Common myeloid progenitor, CD34-positive (primary cell): ENCODE measurements at regions not wholly inside any gene's neighbourhood (a gene's known extent, or its start where the extent isn't known, plus 50 kb on each side); places are given as distances from the start of the nearest gene placed in this dataset.
"Not testable (repeated sequence)": the region's sequence is repeated elsewhere in the genome, so short reads cannot be mapped to it uniquely, and the experiment has no call there.

ENCODE experiments used
- CTCF ChIA-PET: fragments of 350-600 bp; sonication (Branson Sonifier 250); formaldehyde crosslinking; loops from one replicate; lab custom pipeline; 2021; ENCODE audit warnings: antibody characterized with exemption; lab: Charles Lee
- POLR2A ChIA-PET: fragments of 350-600 bp; sonication (Branson Sonifier 250); formaldehyde crosslinking; loops from one replicate; lab custom pipeline; 2021; ENCODE audit warnings: antibody characterized with exemption; lab: Charles Lee
- DNase-seq, 3 donors: peaks; one replicate each; pipeline versions ENCODE4 v3.0.0 to v3.0.0-alpha.2; 2013
- H3K27ac ChIP-seq, 2 experiments: 1 replicate in 1 of 2; 2 replicates in 1 of 2; pipeline ENCODE4 v1.7.0; 2013; ENCODE audit warnings: inconsistent platforms in 2 of 2, low read length in 2 of 2, mild to moderate bottlenecking in 2 of 2, low read depth in 1 of 2, moderate library complexity in 1 of 2; ENCODE audit not compliant: severe bottlenecking in 2 of 2, insufficient read depth in 1 of 2, poor library complexity in 1 of 2
- H3K27me3 ChIP-seq, 5 experiments: replicated peaks in 2 of 5; 1 replicate in 3 of 5; 2 replicates in 2 of 5; pipeline versions ENCODE4 v1.6.1 to v1.7.0; 2013; ENCODE audit warnings: low read length in 4 of 5, mild to moderate bottlenecking in 2 of 5, moderate library complexity in 2 of 5, inconsistent platforms in 1 of 5; ENCODE audit not compliant: insufficient read depth in 5 of 5, control insufficient read depth in 4 of 5
- H3K36me3 ChIP-seq, 4 experiments: 1 replicate in 2 of 4; 2 replicates in 2 of 4; pipeline versions ENCODE4 v1.6.1 to v1.7.0; 2013; ENCODE audit warnings: low read length in 3 of 4, control low read depth in 1 of 4, mild to moderate bottlenecking in 1 of 4; ENCODE audit not compliant: control insufficient read depth in 4 of 4, insufficient read depth in 4 of 4
- H3K4me1 ChIP-seq, 4 experiments: 1 replicate in 3 of 4; 2 replicates in 1 of 4; pipeline versions ENCODE4 v1.6.1 to v1.7.1; 2013; ENCODE audit warnings: low read length in 3 of 4, mild to moderate bottlenecking in 3 of 4, control low read depth in 1 of 4, inconsistent platforms in 1 of 4, moderate library complexity in 1 of 4; ENCODE audit not compliant: control insufficient read depth in 4 of 4, insufficient read depth in 4 of 4; ENCODE audit errors: control extremely low read depth in 1 of 4
- H3K4me3 ChIP-seq, 7 experiments: 1 replicate in 4 of 7; 2 replicates in 3 of 7; pipeline versions ENCODE4 v1.5.1 to v1.7.0; 2013; ENCODE audit warnings: mild to moderate bottlenecking in 7 of 7, low read length in 6 of 7, moderate library complexity in 6 of 7, inconsistent platforms in 2 of 7, low read depth in 2 of 7, control low read depth in 1 of 7; ENCODE audit not compliant: insufficient read depth in 4 of 7, control insufficient read depth in 1 of 7; ENCODE audit errors: extremely low read depth in 1 of 7
- H3K9me3 ChIP-seq, 5 experiments: 1 replicate in 4 of 5; 2 replicates in 1 of 5; pipeline versions ENCODE4 v1.6.1 to v1.7.1; 2013; ENCODE audit warnings: low read length in 4 of 5, mild to moderate bottlenecking in 2 of 5, inconsistent platforms in 1 of 5, low read depth in 1 of 5, moderate library complexity in 1 of 5; ENCODE audit not compliant: control insufficient read depth in 4 of 5, insufficient read depth in 2 of 5; ENCODE audit errors: control extremely low read depth in 1 of 5
- WGBS: methylation state at CpG from one replicate; pipeline ENCODE4 v1.1.5; 2013; ENCODE audit not compliant: insufficient coverage; 5-methylcytosine and 5-hydroxymethylcytosine counted together

GRCh38 chr3:112755845-112756613 lies 90.6 kb downstream of the CD200R1L start:
- peaks cover 2 to 6% (median 5%) of the 10 kb centered on the region in 4 experiments for H3K4me1 ChIP-seq
- peaks cover 0 to 6% (median 0%) of the 10 kb centered on the region in 5 experiments for H3K27me3 ChIP-seq
- peak; percentile 65 to 94 (median 94) for DNase-seq
- peaks cover 0 to 15% (median 0%) of the 10 kb centered on the region in 5 experiments for H3K9me3 ChIP-seq
- no CpG with 5 or more reads among the region's 4 CpGs for WGBS
- ChIA-PET POLR2A (no interaction called here), CTCF (no interaction called here)
- no peaks in the 10 kb centered on the region for H3K36me3 ChIP-seq
- no peak overlapping the region for H3K27ac ChIP-seq
- H3K4me3 ChIP-seq, result peak overlapping the region in 1 of 7 experiments; percentile 6

- H3K27me3 ChIP-seq, H3K27ac ChIP-seq, DNase-seq, POLR2A ChIA-PET, H3K36me3 ChIP-seq, H3K4me1 ChIP-seq, H3K4me3 ChIP-seq, CTCF ChIA-PET: not testable (repeated sequence)
- H3K9me3 ChIP-seq, result peaks cover 0 to 15% (median 0%) of the 10 kb centered on the region in 5 experiments
- WGBS, result 88% methylated on average over 8 of the region's 13 CpGs
These were observed 91.6 kb downstream of the CD200R1L start for GRCh38 chr3:112755046-112755445.

GRCh38 chr3:112751564-112752512 lies 94.8 kb downstream of the CD200R1L start:
- 100% methylated on average over 2 of the region's 3 CpGs for WGBS
- ChIA-PET POLR2A (no interaction called here), CTCF (interaction anchor here (1.0 to 3.9 kb wide), 2 partner anchors 17 to 228 kb away, joined by 3 to 18 read pairs; no protein-coding TSS in a partner anchor)

GRCh38 chr3:112751061-112751460 lies 95.6 kb downstream of the CD200R1L start:
- WGBS, result no CpG with 5 or more reads among the region's 1 CpG
- Histone ChIP-seq H3K36me3 (no peaks in the 10 kb centered on the region), H3K27ac (no peak overlapping the region), H3K27me3 (peaks cover 0 to 6% (median 0%) of the 10 kb centered on the region in 5 experiments), H3K4me1 (peaks cover 2 to 6% (median 4%) of the 10 kb centered on the region in 4 experiments), H3K9me3 (peaks cover 0 to 1% (median 0%) of the 10 kb centered on the region in 5 experiments), H3K4me3 (no peak overlapping the region)
- DNase-seq, result no peak
- ChIA-PET CTCF (interaction anchor here (0.8 to 3.9 kb wide), 4 partner anchors 14 to 229 kb away, joined by 3 to 18 read pairs (median 4); no protein-coding TSS in a partner anchor), POLR2A (no interaction called here)

More at GRCh38 chr3:112751564-112752512, 94.8 kb downstream of the CD200R1L start:
- Histone ChIP-seq H3K36me3 (no peaks in the 10 kb centered on the region), H3K9me3 (peaks cover 0 to 8% (median 0%) of the 10 kb centered on the region in 5 experiments), H3K4me3 (no peak overlapping the region), H3K27me3 (peaks cover 0 to 6% (median 0%) of the 10 kb centered on the region in 5 experiments), H3K27ac (no peak overlapping the region), H3K4me1 (peaks cover 2 to 6% (median 4%) of the 10 kb centered on the region in 4 experiments)
- no peak for DNase-seq

- WGBS, result no CpG with 5 or more reads among the region's 3 CpGs
- ChIA-PET CTCF (interaction anchor here (2.0 kb wide), 1 partner anchor 12 kb away, joined by 14 read pairs; no protein-coding TSS in a partner anchor), POLR2A (no interaction called here)
- H3K4me1 ChIP-seq, result no peaks in the 10 kb centered on the region
- no peak for DNase-seq
- peaks cover 0 to 1% (median 0%) of the 10 kb centered on the region in 5 experiments for H3K9me3 ChIP-seq
- peaks cover 0 to 4% (median 0%) of the 10 kb centered on the region in 5 experiments for H3K27me3 ChIP-seq
- no peaks in the 10 kb centered on the region for H3K36me3 ChIP-seq
- no peak overlapping the region for H3K4me3 ChIP-seq
- H3K27ac ChIP-seq, result no peak overlapping the region
These were observed 99.0 kb downstream of the CD200R1L start for GRCh38 chr3:112747624-112748023.

GRCh38 chr3:112746675-112747280 lies 99.9 kb downstream of the CD200R1L start:
- no peak overlapping the region for H3K27ac ChIP-seq
- no peak overlapping the region for H3K4me3 ChIP-seq
- ChIA-PET POLR2A (no interaction called here), CTCF (interaction anchor here (2.0 kb wide), 1 partner anchor 11 kb away, joined by 14 read pairs; no protein-coding TSS in a partner anchor)
- no peak for DNase-seq
- H3K4me1 ChIP-seq, result no peaks in the 10 kb centered on the region
- H3K27me3 ChIP-seq, result peaks cover 0 to 1% (median 0%) of the 10 kb centered on the region in 5 experiments
- no peaks in the 10 kb centered on the region for H3K36me3 ChIP-seq
- 57% methylated on average over 1 of the region's 6 CpGs for WGBS
- peaks cover 0 to 1% (median 0%) of the 10 kb centered on the region in 5 experiments for H3K9me3 ChIP-seq
